ENCODE measurements at regions not wholly inside any gene's neighbourhood (a gene's known extent, or its start where the extent isn't known, plus 50 kb on each side); places are given as distances from the start of the nearest gene placed in this dataset.

DNA sequence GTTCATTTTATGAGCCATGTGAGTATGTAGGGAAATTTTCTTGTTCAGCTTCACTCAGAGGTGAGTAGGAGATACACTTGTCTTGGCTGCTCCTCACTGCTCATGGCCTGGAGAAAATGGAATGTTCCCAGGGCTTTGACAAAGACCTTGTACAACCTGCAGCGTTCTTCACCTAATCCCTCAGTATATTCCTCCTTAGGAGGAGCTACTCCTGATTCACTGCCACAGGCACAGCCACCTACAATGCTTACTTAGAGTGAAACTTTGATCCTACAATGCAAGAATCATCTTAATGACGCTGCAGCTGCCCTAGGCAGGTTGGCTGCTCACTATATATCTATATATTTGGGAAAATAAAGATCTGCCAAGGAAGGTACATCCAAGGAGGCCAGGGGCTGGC, 364.2 kb downstream of the KLF5 start:
- DNase-seq: no peak

DNA sequence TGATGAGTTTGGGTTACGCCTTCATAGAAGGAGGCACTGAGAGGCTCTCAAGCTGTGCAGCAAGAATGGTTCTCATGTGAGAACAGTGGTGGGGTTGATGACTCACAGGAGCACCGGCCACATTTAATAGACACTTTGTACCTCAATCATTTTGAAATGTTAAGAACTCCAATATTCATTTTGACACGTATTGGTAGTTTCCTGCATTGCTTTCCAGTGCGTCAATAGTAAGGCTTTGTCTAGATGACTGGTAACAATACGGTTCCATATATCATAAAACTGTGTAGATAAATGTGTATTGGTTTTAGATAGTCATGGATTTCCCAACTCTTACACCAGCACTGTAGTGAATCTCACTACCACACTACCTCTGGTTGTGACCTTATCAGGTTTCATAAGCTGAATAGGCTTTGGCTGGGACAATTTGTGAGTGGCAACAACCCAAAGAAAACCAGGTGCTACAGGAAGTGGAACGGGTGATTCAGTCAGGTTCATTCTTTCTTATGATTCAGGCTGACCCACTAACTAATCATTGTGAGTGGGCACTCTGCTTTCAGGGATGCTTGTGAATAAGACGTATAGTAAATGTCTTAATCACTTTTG, 362.6 kb downstream of the KLF5 start:
- DNase-seq: no peak

DNA sequence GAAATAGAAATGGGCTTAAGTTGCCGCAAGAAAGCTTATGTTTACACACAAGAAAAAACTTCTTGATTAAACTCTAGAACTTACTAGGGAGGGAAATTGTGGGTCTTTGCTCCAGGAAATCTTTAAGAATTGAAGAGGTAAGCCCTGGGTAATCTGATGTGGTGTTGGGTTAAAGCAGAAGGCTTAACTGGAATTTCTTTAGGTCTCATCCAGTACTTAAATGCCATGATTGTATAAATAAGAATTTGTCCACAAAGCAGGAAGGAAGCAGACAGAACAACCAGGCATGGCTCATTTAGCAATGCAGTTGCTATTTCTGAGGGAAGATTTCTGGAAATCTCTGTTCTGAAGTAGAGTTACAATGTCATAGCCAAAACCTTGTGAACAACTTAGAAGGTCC, 360.4 kb downstream of the KLF5 start:
- no peak for DNase-seq

DNA sequence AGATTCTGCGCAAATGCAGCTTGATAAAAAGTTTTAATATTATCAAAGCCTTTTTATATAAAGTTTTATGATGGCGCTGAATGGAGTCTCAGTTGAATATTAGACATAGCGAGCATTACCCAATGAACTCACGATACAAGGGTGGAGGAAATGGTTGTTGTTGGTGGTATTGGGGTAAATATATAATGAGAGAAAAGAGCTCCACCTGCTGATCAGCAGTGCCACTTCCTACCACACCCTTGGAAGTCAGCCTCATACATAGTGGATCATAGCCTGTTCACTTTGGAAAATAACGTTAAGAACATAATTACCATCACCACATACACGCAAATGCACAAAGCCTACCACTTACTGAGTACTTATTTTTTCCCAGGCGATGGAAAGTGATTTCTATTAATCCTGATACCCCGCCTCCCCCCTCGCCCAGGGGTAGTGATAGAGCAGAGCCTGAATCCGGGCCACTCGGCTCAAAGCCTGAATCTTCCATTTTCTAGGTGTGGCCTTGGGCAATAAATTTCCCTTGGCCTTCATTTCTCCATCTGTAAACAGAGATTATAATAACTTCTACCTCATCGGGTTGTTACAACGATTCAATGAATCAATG, 358.3 kb downstream of the KLF5 start:
- DNase-seq: no peak

DNA sequence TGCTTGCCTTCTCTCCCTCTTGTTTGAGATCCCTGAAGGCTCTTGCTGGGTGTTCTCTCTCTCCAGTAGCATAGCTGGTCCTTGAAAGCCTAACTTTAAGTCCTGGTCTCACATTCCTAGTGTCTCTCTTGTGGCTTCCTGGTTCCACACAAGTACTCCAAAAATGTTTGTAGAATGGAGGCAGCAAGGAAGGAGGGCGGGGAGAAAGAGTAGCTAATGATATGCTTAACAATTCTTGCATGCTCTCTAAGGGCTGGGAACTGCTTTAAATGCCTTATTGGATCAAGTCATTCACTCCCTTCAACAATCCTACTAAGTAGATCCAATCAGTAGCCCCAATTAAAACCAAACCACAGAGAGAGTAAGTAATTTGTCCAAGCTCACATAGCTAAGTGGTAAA, 357.3 kb downstream of the KLF5 start:
- DNase-seq: no peak

DNA sequence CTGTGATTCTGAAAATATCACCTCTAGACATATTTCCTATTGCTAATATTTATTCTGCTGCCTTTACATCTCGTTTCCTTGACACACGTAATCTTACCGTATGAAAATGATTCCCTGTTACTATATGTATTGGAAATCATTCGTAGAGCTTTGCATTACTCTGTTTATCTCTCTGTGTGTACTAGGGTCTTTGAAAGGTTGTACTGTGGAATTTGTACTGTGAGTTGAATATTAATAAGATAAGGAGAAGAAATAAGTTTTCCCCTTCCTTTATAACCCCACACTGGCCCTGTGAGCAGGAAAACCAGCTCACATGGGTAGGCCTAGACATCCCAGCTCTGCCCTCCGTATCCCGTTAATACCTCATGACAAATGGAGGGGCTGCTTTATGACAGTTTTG, 354.9 kb downstream of the KLF5 start:
- DNase-seq: no peak

DNA sequence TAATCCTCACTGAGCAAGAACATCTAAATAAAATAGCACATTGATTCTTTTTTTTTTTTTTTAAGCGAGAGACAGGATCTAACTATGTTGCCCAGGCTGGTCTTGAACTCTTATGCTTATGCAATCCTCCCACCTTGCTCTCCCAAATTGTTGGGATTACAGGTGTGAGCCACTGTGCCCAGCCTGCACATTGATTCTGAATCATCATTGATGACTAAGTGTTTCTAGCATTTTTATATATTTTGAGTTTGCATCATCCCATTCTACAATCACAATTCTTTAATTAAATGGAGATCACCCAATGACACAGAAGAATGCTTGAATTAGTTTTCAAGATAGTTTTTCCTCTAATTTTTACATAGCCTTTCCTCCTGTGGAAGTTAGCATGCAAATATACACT, 354.1 kb downstream of the KLF5 start:
- no peak for DNase-seq

DNA sequence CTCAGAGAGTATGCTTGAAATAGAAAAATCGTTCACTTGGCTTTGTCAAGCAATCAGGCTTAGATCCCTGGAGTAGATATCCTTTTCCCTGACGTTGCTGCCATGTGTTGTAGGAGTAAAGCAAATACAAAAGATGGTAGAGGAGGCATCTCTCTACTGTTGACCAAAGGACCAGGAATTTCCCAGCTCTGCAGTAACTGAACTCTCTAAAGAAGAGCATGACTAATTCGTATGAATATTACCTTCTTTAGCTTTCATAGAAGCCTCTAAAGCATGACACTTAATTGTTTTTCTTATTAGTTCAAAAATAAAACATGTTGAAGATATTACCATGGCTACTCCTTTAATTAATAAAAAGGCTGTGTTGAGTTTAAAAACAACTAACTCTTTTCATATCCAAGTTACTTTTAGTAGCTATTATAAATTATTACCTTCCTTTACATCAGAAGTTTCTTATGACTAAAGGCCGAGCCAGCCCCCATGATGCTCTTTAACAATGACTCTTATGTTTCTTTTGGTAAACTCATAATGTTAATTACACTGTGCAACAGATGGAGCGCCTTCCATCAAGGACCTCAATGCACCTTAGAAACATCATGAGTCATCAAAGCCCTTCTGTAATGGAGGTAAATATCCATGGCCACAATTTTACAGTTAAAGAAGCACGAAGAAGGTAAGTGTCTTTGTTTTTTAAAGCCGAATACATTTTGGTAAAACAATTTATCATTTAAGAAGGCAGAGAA, 352.4 kb downstream of the KLF5 start:
- peak; percentile 3 for DNase-seq

DNA sequence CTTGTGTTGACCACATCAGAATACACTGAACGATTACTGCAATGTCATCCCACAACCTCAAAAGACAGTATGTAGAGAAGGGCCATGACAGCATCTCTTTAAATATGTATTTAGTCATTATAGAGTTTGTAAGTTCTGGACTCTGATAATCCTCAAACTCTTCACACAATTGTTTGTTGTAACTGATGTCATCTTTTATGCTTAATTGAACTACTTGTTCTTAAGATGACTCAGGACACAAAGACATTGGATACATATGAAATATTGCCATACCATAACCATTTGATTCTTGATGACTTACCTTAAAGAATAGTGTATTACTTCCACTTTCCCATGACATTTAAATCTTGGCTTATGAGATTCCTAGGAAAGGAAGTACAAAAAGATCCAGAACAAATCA, 347.6 kb downstream of the KLF5 start:
- no peak for DNase-seq

DNA sequence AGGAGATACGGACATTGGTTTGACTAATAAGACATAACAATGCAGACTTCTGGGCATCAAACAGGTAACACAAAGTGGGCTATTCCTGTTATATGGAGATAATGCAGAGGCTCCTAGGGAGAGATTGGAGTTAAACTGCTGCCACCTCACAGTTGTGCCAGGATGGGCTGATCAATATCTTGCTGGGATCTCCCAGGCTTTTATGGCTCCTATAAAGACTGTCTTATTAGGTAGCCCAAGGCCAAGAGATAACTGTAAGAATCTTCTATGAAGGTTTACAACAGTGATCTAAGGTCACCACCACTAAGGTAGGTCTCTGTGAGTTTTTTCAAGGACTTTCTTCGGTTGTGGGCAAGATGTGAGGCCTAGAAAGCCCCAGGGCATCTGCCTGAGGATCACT, 345.8 kb downstream of the KLF5 start:
- DNase-seq: no peak

DNA sequence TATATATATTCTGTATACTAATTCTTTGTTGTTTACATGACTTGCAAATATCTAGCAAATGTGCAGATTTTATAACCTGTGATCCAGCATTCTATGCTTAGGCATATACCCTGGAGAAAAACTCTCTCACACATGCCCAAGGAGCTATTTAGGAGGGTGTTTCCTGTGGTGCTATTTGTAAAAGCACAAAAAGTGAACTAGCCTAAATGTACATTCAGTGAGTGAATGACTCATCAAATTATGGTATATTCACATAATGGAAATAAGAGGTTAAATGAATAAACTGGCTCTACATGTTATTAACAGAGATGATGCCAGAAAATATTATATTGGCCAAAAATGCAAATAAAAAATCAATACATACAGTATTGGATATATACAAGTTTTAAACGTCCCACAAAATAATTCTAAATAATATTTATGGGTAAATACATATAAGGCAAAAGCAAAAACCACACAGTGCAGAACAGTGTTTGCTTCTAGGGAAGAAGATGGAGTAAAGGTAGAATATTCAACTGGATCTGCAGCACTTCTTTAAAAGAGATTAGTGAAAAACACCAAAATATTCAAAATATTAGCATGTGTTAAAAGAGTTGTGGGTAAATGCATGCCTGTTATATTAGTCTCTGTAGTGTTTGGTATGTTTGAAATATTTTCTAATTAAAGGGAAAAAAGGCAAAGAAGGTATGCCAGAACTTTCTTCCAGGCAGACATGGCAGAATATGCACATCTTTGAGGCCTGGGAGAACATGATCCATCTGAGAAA, 344.7 kb downstream of the KLF5 start:
- DNase-seq: no peak

DNA sequence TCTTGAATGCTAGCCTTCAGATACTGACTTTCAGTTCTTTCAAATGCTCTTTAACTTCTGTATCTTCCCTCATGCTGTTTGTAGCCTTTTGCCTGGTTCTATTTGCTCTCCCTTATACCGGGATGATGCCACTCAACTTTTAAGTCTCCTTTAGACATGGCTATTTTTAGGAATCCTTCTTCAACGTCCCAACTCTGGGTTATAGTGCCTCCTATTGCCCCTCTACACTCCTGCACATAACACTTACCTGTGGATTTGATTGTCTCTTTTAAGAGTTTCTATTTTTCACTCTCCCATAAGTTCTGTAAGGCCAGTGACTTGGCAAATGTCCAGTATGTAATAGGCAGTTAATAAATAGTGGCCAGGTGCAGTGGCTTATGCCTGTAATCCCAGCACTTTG, 343.0 kb downstream of the KLF5 start:
- no peak for DNase-seq

DNA sequence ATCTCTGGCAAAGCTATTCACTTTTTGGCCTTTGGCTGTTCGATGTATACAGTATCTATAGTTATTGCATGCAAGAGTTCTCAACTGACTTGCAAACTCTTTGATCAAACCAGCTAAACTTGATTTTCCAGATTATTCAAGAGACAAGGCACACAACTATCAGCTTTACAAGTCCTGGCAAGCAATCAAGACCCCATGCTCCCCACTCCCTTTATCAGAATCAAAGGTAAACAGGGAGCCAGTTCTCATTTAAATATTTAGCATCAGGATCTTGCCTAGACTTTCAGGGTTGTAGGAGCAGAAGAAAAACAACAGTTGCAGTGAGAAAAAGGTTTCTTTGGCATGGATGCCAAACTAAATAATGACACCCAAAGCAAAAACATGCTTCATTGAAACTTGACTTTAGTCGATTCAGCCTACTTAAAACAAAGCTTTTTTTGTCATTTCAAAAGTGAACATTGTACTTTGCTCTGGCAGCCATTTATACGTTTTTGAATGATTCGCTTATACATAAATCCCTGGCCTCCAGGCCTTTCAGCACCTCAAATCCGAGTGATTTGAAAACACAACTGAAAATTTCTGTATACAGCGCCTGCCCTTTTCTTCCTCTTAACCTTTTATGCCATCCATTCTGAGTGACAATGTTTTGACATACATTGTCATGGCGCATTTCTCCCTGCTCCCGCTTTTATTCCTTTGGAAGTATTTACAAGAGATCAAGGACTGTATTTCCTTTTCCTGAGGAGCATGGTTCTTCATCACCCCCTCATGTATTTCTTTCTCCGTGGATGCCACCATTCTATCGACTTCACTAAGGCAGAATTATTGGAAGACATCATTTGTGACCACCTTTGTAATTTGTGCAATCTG, 340.8 kb downstream of the KLF5 start:
- DNase-seq: no peak

DNA sequence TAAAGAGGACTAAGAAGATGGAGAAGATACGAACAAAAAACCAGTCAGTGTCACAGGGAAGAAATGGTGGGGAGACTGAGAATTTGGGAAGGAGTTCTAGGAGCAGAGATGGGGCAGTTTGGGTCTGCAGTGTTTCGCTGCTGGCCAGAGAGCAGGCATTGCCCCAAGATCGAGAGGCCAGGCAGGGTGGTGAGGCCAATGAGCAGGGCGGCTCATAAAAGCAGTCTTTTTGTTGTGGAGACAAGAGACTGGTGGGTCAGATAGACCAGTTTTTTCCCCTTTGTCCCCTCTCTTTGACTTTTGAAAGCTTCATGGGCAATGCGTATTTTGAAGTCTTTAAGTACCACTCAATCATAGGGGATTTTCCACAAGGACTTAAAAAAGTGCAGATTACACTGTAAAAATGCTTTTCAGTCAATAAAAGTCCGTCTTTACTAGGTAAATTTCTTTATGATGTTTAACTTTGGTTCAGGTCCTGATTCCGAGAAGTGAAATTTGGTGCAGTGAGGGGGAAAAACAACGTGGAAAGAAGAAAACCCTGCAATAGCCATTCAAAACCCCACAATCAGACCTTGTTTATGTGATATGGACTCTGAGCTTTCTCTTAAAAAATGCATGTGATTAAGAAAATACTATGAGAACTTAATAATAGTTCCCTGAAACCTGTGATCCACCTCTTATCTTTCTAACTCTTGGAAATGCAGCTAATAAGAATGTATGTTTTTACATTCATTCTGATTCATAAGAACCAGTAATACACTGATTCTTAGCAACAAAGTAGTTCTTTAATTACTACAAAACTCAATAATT, 338.9 kb downstream of the KLF5 start:
- no peak for DNase-seq

DNA sequence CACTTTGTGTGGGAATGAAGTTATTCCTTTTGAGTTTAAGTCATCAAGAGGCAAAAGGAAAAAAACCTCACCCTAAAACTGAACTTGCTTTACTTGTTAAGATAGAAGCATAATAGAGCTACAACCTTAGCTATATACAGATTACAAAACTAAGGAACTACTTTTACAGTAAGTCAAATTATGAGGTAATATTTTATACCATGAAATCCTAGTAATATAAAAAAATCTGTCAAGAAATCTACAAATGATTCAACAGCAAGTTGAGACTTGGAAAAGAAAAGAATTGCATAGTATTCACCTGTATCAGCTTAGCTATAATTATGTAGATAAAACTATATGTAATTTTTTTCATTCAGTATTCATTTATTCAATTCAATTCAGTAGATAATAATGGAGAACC, 335.3 kb downstream of the KLF5 start:
- no peak for DNase-seq

DNA sequence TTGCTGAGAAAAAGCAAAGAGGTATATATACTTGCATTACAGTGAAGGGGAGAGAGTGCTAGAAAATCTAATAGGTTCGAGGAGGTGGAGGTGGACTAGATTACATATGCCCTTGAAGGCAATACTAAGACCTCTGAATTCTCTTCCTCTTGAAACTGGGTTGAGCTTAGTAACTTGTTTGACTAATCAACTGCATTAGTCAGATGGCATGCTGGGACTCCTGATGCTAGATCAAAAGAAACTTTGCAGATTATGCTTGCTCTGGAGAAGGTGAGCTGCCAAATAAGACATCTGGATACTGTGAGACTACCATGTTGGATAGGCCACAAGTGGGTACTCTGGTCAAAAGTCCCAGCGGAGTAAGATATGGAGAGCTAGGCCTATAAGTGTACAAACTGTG, 331.3 kb downstream of the KLF5 start:
- DNase-seq: no peak

DNA sequence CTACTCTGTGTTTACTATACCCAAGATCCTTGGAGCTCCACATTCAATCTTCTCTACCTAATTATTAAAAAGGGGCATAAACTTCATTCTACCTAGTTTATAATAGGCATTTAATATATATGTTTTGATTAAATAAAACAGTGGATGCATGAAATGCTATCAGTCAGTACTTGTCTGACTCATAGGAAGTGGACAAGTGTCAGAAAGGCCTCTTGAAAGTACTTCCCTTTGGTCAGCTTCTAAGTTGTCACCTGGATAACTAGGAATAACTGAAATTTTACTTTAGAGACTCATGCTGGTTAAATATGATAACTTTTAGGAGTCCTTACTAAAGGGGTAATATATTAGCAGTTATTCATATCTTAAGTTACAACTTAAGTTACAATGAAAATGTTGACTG, 329.8 kb downstream of the KLF5 start:
- no peak for DNase-seq

DNA sequence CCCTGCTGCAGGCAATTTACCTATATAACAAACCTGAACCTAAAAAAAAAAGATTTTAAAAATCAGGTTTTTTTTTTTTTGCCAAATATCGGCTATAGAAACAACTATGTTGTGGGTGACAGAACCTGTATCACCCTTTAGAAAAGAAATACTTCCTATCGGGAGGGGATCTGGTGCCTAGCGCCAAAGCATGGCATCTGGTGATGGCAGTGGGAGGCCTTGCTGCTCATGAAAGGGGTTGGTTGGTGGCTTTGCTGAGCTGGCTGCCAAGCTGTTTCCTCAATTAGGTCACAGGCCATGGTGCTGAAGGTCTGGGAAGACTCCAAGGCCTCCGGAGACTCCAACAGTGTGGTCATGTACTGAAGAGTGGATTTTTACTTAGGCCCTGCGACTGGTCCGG, 328.5 kb downstream of the KLF5 start:
- DNase-seq: no peak

DNA sequence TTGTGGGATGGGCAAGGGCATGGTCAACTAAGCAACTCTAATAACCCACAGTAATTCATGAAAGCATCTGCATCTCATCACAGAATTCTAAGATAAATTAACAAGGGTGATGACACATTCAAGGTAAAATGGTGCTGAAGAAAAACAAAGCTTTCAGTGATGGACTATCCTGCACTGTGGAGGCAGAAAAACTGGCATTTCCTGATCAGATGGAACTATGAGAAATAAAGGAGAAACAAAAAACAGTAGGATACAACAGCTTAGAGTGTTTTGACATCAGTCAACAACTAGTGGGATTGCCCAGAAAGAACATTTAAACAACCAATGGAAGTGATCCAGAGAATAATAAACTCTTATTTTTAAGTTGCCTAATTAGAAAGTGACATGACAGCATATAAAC, 327.0 kb downstream of the KLF5 start:
- DNase-seq: no peak

DNA sequence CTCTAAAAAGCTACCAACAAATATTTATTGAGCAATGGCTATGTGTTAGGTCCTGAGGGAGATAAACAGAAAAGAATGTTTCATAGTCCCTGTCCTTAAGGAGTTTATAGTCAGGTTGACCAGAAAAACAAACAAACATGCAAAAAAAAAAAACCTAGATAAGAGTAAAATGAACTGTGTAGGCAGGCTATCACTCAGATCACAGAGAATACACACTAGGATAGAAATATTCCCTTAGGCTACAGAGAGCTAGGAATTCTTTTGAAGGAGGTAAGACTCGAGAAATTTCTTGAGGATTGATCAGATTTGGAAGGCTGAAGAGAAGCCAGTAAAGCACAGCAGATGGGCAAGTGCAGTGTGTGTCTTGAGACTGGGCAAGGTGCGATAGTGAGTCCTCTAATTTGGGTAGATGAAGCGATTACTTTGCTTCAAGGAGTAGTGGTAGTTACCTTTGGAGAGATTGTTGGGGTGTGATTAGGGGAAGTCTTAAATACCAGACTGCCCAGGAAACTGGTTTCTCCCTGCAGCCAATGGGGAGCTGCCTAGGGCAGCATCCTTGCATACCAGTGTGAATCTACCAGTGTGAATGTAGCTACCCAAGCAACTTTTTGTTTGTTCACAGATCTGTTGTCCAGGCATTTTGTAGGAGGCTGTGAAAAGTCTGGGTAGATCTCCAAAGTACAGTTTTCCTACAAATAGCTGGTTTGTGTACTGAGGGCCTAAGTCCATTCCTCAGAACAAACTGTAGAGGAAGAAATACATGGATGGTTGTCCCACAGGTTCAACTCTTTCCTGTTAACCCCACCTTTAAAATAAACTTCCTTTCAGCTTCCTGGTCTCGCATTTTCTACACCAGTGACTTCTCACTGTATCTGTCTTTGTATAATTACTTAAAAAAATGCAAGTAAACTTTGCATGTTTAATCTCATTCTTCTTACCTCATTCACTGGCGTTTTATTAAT, 314.1 kb downstream of the KLF5 start:
- no peak for DNase-seq

DNA sequence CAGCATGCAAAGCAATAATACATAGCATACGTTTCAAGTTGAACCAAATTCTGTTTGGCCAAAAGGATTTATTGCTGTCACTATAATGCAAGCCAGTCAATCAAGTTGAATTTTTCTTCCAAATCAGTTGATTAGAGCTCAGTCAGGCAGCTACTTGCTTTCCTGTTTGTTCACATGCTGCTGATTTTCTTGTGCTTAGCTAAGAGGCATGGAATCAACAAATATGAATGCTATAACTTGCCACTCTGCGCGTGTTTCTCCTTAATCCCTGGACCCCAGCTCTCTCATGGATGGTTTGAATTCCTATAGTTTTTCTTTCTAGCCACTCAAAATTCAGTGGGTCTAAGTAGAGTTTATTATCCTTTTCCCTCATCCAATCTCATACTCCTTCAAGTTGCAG, 311.3 kb downstream of the KLF5 start:
- no peak for DNase-seq
